Stimulated activated CD4-positive, alpha-beta T cell treated with anti-CD3 and anti-CD28 coated beads, TNF-alpha, amount 100 ng/mL, for 24 hours (primary cell): ENCODE measurements at regions not wholly inside any gene's neighbourhood (a gene's known extent, or its start where the extent isn't known, plus 50 kb on each side); places are given as distances from the start of the nearest gene placed in this dataset.

Source experiments
- DNase-seq, 3 experiments: peaks; one replicate each; pipeline ENCODE4 v3.0.0-alpha.2; 2020; ENCODE audit warnings: low read depth in 3 of 3

- DNase-seq: no peak
These were observed 163.9 kb downstream of the PIK3R1 start for GRCh38 chr5:68379275-68380036.

- no peak for DNase-seq
These were observed 164.5 kb downstream of the PIK3R1 start for GRCh38 chr5:68380078-68380477.

GRCh38 chr5:68381060-68381459, 165.5 kb downstream of the PIK3R1 start:
- no peak for DNase-seq

- DNase-seq: no peak
These were observed 166.4 kb downstream of the PIK3R1 start for GRCh38 chr5:68381909-68382308.

GRCh38 chr5:68382640-68383039, 167.1 kb downstream of the PIK3R1 start:
- no peak for DNase-seq

- DNase-seq: no peak
These were observed 168.3 kb downstream of the PIK3R1 start for GRCh38 chr5:68383888-68384310.

GRCh38 chr5:68384936-68385594, 169.5 kb downstream of the PIK3R1 start:
- no peak for DNase-seq

- DNase-seq: no peak
These were observed 170.4 kb downstream of the PIK3R1 start for GRCh38 chr5:68385936-68386335.

- DNase-seq: no peak
These were observed 171.7 kb downstream of the PIK3R1 start for GRCh38 chr5:68387074-68387796.

GRCh38 chr5:68389618-68390017, 174.1 kb downstream of the PIK3R1 start:
- DNase-seq: no peak

GRCh38 chr5:68392617-68393016, 177.1 kb downstream of the PIK3R1 start:
- DNase-seq: no peak

GRCh38 chr5:68395302-68395701, 179.7 kb downstream of the PIK3R1 start:
- no peak for DNase-seq

GRCh38 chr5:68395926-68396511, 180.5 kb downstream of the PIK3R1 start:
- no peak for DNase-seq

- no peak for DNase-seq
These were observed 181.2 kb downstream of the PIK3R1 start for GRCh38 chr5:68396722-68397121.

GRCh38 chr5:68398146-68398812, 182.7 kb downstream of the PIK3R1 start:
- no peak for DNase-seq

GRCh38 chr5:68403301-68403700, 187.7 kb downstream of the PIK3R1 start:
- no peak for DNase-seq

- DNase-seq: no peak
These were observed 188.7 kb downstream of the PIK3R1 start for GRCh38 chr5:68404246-68404645.

GRCh38 chr5:68405026-68405684, 189.6 kb downstream of the PIK3R1 start:
- DNase-seq: no peak

- no peak for DNase-seq
These were observed 190.5 kb downstream of the PIK3R1 start for GRCh38 chr5:68405784-68406743.

- no peak for DNase-seq
These were observed 191.2 kb downstream of the PIK3R1 start for GRCh38 chr5:68406767-68407241.
